ENCODE measurements at regions not wholly inside any gene's neighbourhood (a gene's known extent, or its start where the extent isn't known, plus 50 kb on each side); places are given as distances from the start of the nearest gene placed in this dataset.
"Not testable (repeated sequence)": the region's sequence is repeated elsewhere in the genome, so short reads cannot be mapped to it uniquely, and the experiment has no call there.

- Mint-ChIP-seq H3K4me3 (no peak overlapping the region), H3K27ac (no peak overlapping the region), H3K4me1 (no peaks in the 10 kb centered on the region), H3K9me3 (peaks cover 36% of the 10 kb centered on the region), H3K36me3 (ENCODE audit: low read depth) (peaks cover 5% of the 10 kb centered on the region), H3K27me3 (ENCODE audit: low read depth, poor library complexity) (peaks cover 2% of the 10 kb centered on the region)
- DNase-seq, result no peak
- TF ChIP-seq, protein P1, sequence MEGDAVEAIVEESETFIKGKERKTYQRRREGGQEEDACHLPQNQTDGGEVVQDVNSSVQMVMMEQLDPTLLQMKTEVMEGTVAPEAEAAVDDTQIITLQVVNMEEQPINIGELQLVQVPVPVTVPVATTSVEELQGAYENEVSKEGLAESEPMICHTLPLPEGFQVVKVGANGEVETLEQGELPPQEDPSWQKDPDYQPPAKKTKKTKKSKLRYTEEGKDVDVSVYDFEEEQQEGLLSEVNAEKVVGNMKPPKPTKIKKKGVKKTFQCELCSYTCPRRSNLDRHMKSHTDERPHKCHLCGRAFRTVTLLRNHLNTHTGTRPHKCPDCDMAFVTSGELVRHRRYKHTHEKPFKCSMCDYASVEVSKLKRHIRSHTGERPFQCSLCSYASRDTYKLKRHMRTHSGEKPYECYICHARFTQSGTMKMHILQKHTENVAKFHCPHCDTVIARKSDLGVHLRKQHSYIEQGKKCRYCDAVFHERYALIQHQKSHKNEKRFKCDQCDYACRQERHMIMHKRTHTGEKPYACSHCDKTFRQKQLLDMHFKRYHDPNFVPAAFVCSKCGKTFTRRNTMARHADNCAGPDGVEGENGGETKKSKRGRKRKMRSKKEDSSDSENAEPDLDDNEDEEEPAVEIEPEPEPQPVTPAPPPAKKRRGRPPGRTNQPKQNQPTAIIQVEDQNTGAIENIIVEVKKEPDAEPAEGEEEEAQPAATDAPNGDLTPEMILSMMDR (IDR thresholded peaks at IDR 0.05), result no peak
Measured at GRCh38 chr2:3034396-3034795, 343.2 kb downstream of the EIPR1 start.

DNA sequence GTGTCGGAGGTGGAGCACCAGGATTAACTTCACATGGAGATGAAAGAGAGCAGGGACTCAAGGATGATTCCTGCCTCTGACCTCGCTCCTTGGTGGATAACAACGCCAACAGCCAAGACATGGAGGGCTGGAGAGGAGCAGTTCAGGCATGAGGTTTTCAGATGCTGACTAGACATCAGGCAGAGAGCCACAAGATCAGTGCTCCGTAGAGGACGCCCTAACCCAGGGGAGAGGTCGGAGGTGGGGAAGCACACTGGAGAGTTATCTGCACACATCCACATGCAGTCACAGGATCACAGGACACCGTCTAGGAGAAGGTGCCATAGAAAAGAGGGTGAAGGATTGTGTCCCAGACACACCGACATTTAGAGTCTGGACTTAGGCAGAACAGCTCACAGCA lies 344.3 kb downstream of the EIPR1 start:
- H3K27me3 Mint-ChIP-seq (ENCODE audit: low read depth, poor library complexity), result peaks cover 2% of the 10 kb centered on the region
- H3K36me3 Mint-ChIP-seq (ENCODE audit: low read depth), result peaks cover 5% of the 10 kb centered on the region
- DNase-seq, result no peak

DNA sequence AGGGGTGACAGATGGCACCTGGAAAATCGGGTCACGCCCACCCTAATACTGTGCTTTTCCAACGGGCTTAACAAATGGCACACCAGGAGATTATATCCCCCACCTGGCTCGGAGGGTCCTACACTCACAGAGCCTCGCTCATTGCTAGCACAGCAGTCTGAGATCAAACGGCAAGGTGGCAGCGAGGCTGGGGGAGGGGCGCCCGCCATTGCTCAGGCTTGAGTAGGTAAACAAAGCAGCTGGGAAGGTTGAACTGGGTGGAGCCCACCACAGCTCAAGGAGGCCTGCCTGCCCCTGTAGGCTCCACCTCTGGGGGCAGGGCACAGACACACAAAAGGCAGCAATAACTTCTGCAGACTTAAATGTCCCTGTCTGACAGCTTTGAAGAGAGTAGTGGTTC lies 346.8 kb downstream of the EIPR1 start:
- H3K4me1 Mint-ChIP-seq; H3K27ac Mint-ChIP-seq; H3K36me3 Mint-ChIP-seq (ENCODE audit: low read depth); H3K4me3 Mint-ChIP-seq; DNase-seq: not testable (repeated sequence)
- peaks cover 48% of the 10 kb centered on the region for H3K9me3 Mint-ChIP-seq
- peaks cover 11% of the 10 kb centered on the region for H3K27me3 Mint-ChIP-seq (ENCODE audit: low read depth, poor library complexity)

More for the DNA sequence above, 344.3 kb downstream of the EIPR1 start:
- H3K4me1 Mint-ChIP-seq, result no peaks in the 10 kb centered on the region
- no peak overlapping the region for H3K27ac Mint-ChIP-seq
- TF ChIP-seq, protein P1 (IDR thresholded peaks at IDR 0.05), result no peak
- peaks cover 41% of the 10 kb centered on the region for H3K9me3 Mint-ChIP-seq
- no peak overlapping the region for H3K4me3 Mint-ChIP-seq

DNA sequence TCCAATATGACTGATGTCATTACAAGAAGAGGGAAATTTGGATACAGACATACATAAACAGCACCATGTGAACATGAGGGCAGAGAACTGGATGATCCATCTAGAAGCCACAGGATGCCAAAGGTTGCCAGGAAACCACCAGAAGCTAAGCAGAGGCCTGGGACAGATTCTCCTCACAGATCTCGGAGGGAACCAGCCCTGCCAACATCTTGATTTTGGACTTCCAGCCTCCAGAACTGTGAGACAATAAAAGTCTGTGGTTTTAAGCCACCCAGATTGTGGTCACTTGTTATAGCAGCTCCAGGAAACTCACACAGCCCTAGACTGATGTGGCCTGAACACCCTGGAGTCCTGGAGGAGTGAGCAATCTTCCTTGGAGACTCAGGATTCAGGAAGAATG lies 351.6 kb downstream of the EIPR1 start:
- H3K27me3 Mint-ChIP-seq (ENCODE audit: low read depth, poor library complexity), result peaks cover 11% of the 10 kb centered on the region
- no peaks in the 10 kb centered on the region for H3K4me1 Mint-ChIP-seq
- H3K9me3 Mint-ChIP-seq, result peaks cover 36% of the 10 kb centered on the region
- TF ChIP-seq, protein P1 (IDR thresholded peaks at IDR 0.05), result no peak
- no peak for DNase-seq
- no peak overlapping the region for H3K27ac Mint-ChIP-seq
- peaks cover 5% of the 10 kb centered on the region for H3K36me3 Mint-ChIP-seq (ENCODE audit: low read depth)
- H3K4me3 Mint-ChIP-seq, result no peak overlapping the region

GRCh38 chr2:3025261-3025660 lies 352.4 kb downstream of the EIPR1 start:
- H3K27me3 Mint-ChIP-seq (ENCODE audit: low read depth, poor library complexity), result peaks cover 11% of the 10 kb centered on the region
- no peak overlapping the region for H3K4me3 Mint-ChIP-seq
- DNase-seq, result no peak
- peaks cover 5% of the 10 kb centered on the region for H3K36me3 Mint-ChIP-seq (ENCODE audit: low read depth)
- H3K4me1 Mint-ChIP-seq, result no peaks in the 10 kb centered on the region
- TF ChIP-seq, protein P1 (IDR thresholded peaks at IDR 0.05), result no peak
- H3K27ac Mint-ChIP-seq, result no peak overlapping the region
- H3K9me3 Mint-ChIP-seq, result peaks cover 29% of the 10 kb centered on the region

DNA sequence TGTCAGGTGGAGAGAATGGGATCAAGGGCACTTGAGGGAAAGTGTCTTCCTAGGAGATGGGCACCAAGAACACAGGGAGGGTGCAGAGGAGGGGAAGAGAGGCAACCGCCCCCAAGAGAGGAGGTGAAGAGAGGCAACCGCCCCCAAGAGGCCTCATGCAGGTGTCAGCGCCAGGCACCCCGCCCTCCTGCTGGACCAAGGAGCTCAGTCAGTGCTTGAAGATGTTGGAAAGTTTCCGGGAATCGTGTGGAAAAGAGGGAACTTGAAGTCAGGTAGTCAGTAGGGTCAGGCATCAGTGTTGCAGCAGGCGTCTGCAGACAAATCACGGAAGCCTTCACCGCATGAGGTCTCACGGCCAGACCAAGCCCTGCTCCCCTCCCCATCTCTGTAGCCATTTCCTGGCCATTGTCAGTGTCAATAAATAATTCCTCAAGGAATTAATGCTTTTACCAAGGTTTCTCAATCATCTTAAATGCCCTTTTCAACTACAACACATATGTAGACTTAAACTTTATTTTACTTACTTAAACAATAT lies 353.1 kb downstream of the EIPR1 start:
- no peaks in the 10 kb centered on the region for H3K4me1 Mint-ChIP-seq
- no peaks in the 10 kb centered on the region for H3K36me3 Mint-ChIP-seq (ENCODE audit: low read depth)
- H3K27me3 Mint-ChIP-seq (ENCODE audit: low read depth, poor library complexity), result peaks cover 11% of the 10 kb centered on the region
- peaks cover 21% of the 10 kb centered on the region for H3K9me3 Mint-ChIP-seq
- TF ChIP-seq, protein P1 (IDR thresholded peaks at IDR 0.05), result no peak
- H3K27ac Mint-ChIP-seq, result no peak overlapping the region
- no peak overlapping the region for H3K4me3 Mint-ChIP-seq
- DNase-seq, result no peak

Data from nephron progenitor cell (in vitro differentiated cells).